Transverse colon (tissue), 4 donors: ENCODE measurements at regions not wholly inside any gene's neighbourhood (a gene's known extent, or its start where the extent isn't known, plus 50 kb on each side); places are given as distances from the start of the nearest gene placed in this dataset.
A peak's percentile ranks its signal among the peaks of the same experiment; 100 is the strongest.

ENCODE experiments used
- DNase-seq: peaks from one replicate; pipeline ENCODE4 v3.0.0-alpha.2; 2019
- H3K27ac ChIP-seq, 4 donors: fragments of 200-600 bp; sonication (generic); 2 replicates each; pipeline ENCODE4 v1.5.1; 2016 to 2018; ENCODE audit warnings: inconsistent platforms in 4 of 4
- H3K27me3 ChIP-seq: fragments of 200-600 bp; sonication (generic); 2 replicates; pipeline ENCODE4 v1.5.1; 2017; ENCODE audit warnings: inconsistent platforms
- H3K36me3 ChIP-seq, 4 donors: fragments of 200-600 bp; sonication (generic); 2 replicates each; pipeline ENCODE4 v1.5.1; 2017 to 2019; ENCODE audit warnings: inconsistent platforms in 4 of 4
- H3K4me1 ChIP-seq, 4 donors: fragments of 200-600 bp; sonication (generic); 2 replicates each; pipeline ENCODE4 v1.5.1; 2017 to 2020; ENCODE audit warnings: inconsistent platforms in 4 of 4
- H3K4me3 ChIP-seq, 4 donors: fragments of 200-600 bp; sonication (generic); 1 replicate in 1 of 4; 2 replicates in 3 of 4; pipeline versions ENCODE4 v1.5.1 to v1.6.1; 2017 to 2019; ENCODE audit warnings: inconsistent platforms in 4 of 4
- H3K9me3 ChIP-seq, 2 donors: fragments of 200-600 bp; sonication (generic); 2 replicates each; pipeline ENCODE4 v1.5.1; 2017 to 2019; ENCODE audit warnings: inconsistent platforms in 2 of 2
- EP300 ChIP-seq: sonication (generic); formaldehyde crosslinking; IDR thresholded peaks from one replicate; pipeline ENCODE4 v1.6.1; 2017; ENCODE audit warnings: antibody characterized with exemption, low read depth
- POLR2A ChIP-seq: fragments of 450-650 bp; IDR thresholded peaks from one replicate; pipeline ENCODE4 v1.6.1; 2016; ENCODE audit warnings: antibody characterized with exemption, mild to moderate bottlenecking, moderate library complexity
- POLR2AphosphoS5 ChIP-seq, 3 donors: sonication (generic); formaldehyde crosslinking; IDR thresholded peaks; one replicate each; pipeline ENCODE4 v1.6.1; 2016; ENCODE audit warnings: antibody characterized with exemption in 3 of 3
- WGBS, 2 donors: methylation state at CpG; one replicate each; pipeline ENCODE4 v1.1.5; 2018; ENCODE audit warnings: low coverage in 1 of 2; 5-methylcytosine and 5-hydroxymethylcytosine counted together
- in situ Hi-C, 4 donors: fragments of 200-750 bp; cut with MboI; loops; one replicate each; pipeline versions ENCODE4 v1.15.0 to v1.15.1; 2017; ENCODE audit warnings: low sequenced_read_pairs in 3 of 4, low pct_ligation_motif_present in 1 of 4, low pct_unique_long_range_greater_than_20kb in 1 of 4
- intact Hi-C: fragments of 100-400 bp; cut with DNase I; formaldehyde crosslinking; loops from one replicate; pipeline ENCODE4 v1.15.1; 2023; ENCODE audit warnings: low total_unique reads
- TF ChIP-seq, protein P1 (sequence below), 5 experiments: fragments of 200-600 bp in 3 of 5; fragments of 450-650 bp in 2 of 5; sonication (generic) in 3 of 5; IDR thresholded peaks; 1 replicate in 2 of 5; 2 replicates in 3 of 5; pipeline ENCODE4 v1.5.1; 2016 to 2017; ENCODE audit warnings: antibody characterized with exemption in 5 of 5, inconsistent platforms in 3 of 5, mild to moderate bottlenecking in 2 of 5, moderate library complexity in 1 of 5

DNA sequence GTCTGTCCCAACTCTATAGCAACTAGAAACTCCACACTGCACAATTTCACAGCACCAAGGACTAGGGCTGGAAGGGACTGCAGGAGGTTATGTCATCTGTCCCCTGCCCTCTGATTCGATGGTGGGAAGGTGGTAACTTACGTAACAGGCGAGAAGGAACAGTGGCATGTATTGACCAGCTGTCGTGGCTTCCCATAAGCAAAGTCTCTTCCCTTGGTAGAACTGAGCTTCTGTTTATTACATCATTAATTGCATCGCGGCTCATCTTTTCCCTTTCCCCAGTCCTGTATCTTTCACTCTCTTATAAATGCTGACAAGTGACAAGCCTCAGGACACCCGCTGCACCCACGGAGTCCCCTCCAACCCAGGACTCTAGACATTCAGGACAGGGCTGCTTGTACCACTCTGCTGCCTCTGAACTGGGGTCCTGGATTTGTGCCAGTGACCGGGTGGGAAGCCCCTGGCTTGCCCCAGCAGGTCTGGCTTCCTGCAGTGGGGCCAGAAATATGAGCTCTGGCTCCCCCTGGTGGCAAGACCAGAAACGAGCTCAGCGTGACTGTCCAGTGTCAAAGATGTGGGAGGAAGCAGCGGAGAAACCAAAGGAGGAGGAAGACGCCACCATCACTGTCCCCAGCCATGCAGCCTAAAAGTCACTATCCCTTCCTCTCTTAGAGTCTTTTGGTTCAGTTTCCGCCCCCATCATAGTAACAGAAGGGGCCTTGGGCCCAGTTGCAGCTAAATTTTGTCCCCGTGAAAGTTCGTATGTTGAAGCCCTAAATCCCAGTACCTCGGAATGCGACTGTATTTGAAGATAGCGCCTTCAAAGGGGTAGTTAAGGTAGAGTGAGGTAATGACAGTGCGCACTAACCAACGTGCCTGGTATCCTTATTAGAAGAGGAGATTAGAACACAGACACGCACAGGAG lies 84.5 kb downstream of the ISX start:
- peaks cover 18% of the 10 kb centered on the region for H3K27me3 ChIP-seq
- DNase-seq: peak; percentile 73
- intact Hi-C loops (no loop called here), in situ Hi-C loops (loop anchor here in 2 of 4 donors (10.0 to 25.0 kb wide), 2 partner anchors 736 to 738 kb away; no protein-coding TSS in a partner anchor)
- H3K4me3 ChIP-seq: no peak overlapping the region
- no peaks in the 10 kb centered on the region for H3K9me3 ChIP-seq
- TF ChIP-seq POLR2AphosphoS5 (IDR thresholded peaks at IDR 0.05): no peak
- TF ChIP-seq, protein P1, sequence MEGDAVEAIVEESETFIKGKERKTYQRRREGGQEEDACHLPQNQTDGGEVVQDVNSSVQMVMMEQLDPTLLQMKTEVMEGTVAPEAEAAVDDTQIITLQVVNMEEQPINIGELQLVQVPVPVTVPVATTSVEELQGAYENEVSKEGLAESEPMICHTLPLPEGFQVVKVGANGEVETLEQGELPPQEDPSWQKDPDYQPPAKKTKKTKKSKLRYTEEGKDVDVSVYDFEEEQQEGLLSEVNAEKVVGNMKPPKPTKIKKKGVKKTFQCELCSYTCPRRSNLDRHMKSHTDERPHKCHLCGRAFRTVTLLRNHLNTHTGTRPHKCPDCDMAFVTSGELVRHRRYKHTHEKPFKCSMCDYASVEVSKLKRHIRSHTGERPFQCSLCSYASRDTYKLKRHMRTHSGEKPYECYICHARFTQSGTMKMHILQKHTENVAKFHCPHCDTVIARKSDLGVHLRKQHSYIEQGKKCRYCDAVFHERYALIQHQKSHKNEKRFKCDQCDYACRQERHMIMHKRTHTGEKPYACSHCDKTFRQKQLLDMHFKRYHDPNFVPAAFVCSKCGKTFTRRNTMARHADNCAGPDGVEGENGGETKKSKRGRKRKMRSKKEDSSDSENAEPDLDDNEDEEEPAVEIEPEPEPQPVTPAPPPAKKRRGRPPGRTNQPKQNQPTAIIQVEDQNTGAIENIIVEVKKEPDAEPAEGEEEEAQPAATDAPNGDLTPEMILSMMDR (IDR thresholded peaks at IDR 0.05): peak; percentile 67 to 82 (median 78)
- no peaks in the 10 kb centered on the region for H3K36me3 ChIP-seq
- no peaks in the 10 kb centered on the region for H3K4me1 ChIP-seq
- no peak overlapping the region for H3K27ac ChIP-seq
- WGBS, 2 donors: 49 to 79% methylated on average over 3 to 22 of the region's 22 CpGs

DNA sequence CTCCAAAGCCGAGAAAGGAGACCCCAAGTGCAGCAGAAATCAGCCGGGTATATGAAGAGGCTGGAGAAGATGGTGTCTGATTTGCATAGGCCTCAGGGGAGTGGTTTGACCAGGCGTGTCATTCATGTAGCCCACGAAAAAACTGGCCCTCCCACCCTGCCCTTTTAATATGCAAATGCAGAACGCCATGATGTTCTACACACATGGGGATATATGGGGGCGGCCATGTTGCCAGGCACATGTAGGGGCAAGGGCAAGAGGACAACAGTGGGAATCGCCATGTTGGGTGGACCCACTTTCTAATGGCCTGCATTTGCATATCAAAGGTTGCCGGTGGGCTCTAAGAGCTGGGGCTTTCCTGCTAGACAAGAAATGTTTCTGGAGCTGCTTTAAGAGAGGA lies 86.4 kb downstream of the ISX start:
- 53 to 63% methylated on average over 4 to 8 of the region's 8 CpGs for WGBS, 2 donors
- Histone ChIP-seq H3K4me3 (no peak overlapping the region), H3K4me1 (no peaks in the 10 kb centered on the region), H3K27ac (no peak overlapping the region), H3K36me3 (no peaks in the 10 kb centered on the region), H3K9me3 (no peaks in the 10 kb centered on the region), H3K27me3 (peaks cover 28% of the 10 kb centered on the region)
- intact Hi-C loops: no loop called here
- no peak for DNase-seq
- TF ChIP-seq, protein P1 (IDR thresholded peaks at IDR 0.05): no peak
- TF ChIP-seq POLR2A: no peak
- TF ChIP-seq EP300: no peak
- TF ChIP-seq POLR2AphosphoS5 (IDR thresholded peaks at IDR 0.05): no peak
- in situ Hi-C loops: loop anchor here in 2 of 4 donors (10.0 to 25.0 kb wide), 2 partner anchors 738 to 740 kb away; no protein-coding TSS in a partner anchor

DNA sequence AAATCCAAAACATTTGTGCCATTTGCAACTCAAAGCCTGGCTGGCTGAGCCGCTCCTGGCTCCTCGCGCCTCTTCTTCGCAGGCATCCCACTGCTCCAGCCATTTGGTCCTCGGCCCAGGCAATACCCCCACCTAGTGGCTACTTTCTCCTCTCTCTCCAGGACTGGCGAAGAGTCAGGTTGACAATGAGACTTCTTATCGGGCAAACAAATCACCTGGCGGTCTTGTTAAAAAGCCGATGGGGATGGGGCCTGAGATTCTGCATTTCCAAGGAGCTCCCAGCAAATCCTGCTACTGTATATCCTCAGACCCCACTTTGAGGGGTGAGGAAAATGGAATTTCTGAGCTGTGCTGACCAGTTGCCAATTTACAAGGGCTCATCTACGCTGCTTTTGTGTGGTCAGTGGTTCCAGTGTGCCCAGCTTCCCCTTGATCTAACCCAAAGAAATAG lies 89.0 kb downstream of the ISX start:
- Histone ChIP-seq H3K27me3 (peaks cover 28% of the 10 kb centered on the region), H3K4me1 (no peaks in the 10 kb centered on the region), H3K9me3 (no peaks in the 10 kb centered on the region), H3K4me3 (no peak overlapping the region), H3K27ac (no peak overlapping the region), H3K36me3 (no peaks in the 10 kb centered on the region)
- 9 to 11% methylated on average over 5 to 10 of the region's 10 CpGs for WGBS, 2 donors
- in situ Hi-C loops (loop anchor here in 2 of 4 donors (10.0 to 25.0 kb wide), 2 partner anchors 740 to 743 kb away; no protein-coding TSS in a partner anchor), intact Hi-C loops (no loop called here)
- TF ChIP-seq EP300: no peak
- TF ChIP-seq, protein P1 (IDR thresholded peaks at IDR 0.05): peak; percentile 58 to 70 (median 64)
- DNase-seq: peak; percentile 53

DNA sequence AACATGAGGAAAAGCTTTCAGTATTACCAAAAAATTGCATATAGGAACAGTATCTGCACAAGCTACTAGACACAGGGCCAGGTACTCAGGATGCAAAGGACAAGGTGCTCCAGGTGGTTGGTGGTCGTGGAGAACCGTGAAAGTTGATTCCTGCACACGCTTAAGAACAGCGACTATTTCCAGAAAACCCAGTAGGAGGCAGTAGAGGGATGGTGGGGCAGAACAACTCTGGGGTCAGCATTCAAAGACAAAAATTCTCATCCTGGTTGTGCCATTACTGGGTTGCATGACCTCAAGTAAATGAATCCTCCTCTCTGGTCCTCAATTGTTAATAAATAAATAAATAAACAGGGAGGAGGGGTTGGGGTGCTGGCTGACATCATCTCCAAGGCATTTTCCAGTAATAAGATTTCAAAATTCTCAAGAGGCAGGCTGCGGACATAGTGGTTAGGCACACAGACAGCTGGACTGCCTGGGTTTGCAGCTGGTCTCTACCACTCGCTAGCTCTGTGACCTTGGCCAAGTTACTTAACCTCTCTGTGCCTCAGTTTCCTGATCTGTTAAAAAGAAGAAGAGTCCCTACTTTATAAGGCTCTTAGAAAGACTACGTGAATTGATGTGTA lies 89.6 kb downstream of the ISX start:
- Histone ChIP-seq H3K9me3 (no peaks in the 10 kb centered on the region), H3K36me3 (no peaks in the 10 kb centered on the region), H3K27ac (no peak overlapping the region), H3K4me3 (no peak overlapping the region), H3K27me3 (peaks cover 28% of the 10 kb centered on the region), H3K4me1 (no peaks in the 10 kb centered on the region)
- 40 to 58% methylated on average over 2 to 7 of the region's 7 CpGs for WGBS, 2 donors
- no peak for DNase-seq
- no peak for TF ChIP-seq POLR2AphosphoS5 (IDR thresholded peaks at IDR 0.05)
- TF ChIP-seq, protein P1 (IDR thresholded peaks at IDR 0.05): no peak
- no peak for TF ChIP-seq EP300
- no peak for TF ChIP-seq POLR2A
- in situ Hi-C loops: loop anchor here in 2 of 4 donors (10.0 to 25.0 kb wide), 2 partner anchors 741 to 743 kb away; no protein-coding TSS in a partner anchor
- intact Hi-C loops: no loop called here
